Body of pancreas (tissue), 4 donors: ENCODE measurements at regions not wholly inside any gene's neighbourhood (a gene's known extent, or its start where the extent isn't known, plus 50 kb on each side); places are given as distances from the start of the nearest gene placed in this dataset.

Experiments used
- CTCF ChIP-seq, 7 experiments: fragments of 450-650 bp in 4 of 7; fragments of 200-600 bp in 3 of 7; sonication (generic) in 3 of 7; IDR thresholded peaks; one replicate each; pipeline ENCODE4 v1.5.1; 2016 to 2019; ENCODE audit warnings: antibody characterized with exemption in 7 of 7
- POLR2A ChIP-seq, 3 donors: fragments of 450-650 bp; IDR thresholded peaks; one replicate each; pipeline ENCODE4 v1.6.1; 2016; ENCODE audit warnings: antibody characterized with exemption in 3 of 3, mild to moderate bottlenecking in 2 of 3

- TF ChIP-seq CTCF (IDR thresholded peaks at IDR 0.05) (no peak), POLR2A (IDR thresholded peaks at IDR 0.05) (no peak)
These were observed 157.9 kb upstream of the NBPF11 start for GRCh38 chr1:148309940-148310500.
